ENCODE measurements at regions not wholly inside any gene's neighbourhood (a gene's known extent, or its start where the extent isn't known, plus 50 kb on each side); places are given as distances from the start of the nearest gene placed in this dataset.

GRCh38 chr3:154571553-154572226, 141.7 kb upstream of the GPR149 start:
- Mint-ChIP-seq H3K9me3 (peaks cover 14% of the 10 kb centered on the region), H3K4me1 (ENCODE audit: low read depth) (no peaks in the 10 kb centered on the region), H3K27me3 (no peaks in the 10 kb centered on the region), H3K36me3 (ENCODE audit: low read depth) (no peaks in the 10 kb centered on the region), H3K4me3 (no peak overlapping the region), H3K27ac (no peak overlapping the region)
- POLR2A ChIA-PET: no interaction called here
- TF ChIP-seq CTCF (IDR thresholded peaks at IDR 0.05): no peak
- ATAC-seq: no peak
- CTCF ChIA-PET: interaction anchor here (0.7 kb wide), 1 partner anchor 349 kb away, joined by 3 read pairs; no protein-coding TSS in a partner anchor
- DNase-seq: no peak
- intact Hi-C loops (cut with micrococcal nuclease): no loop called here

GRCh38 chr3:154568064-154568463, 138.1 kb upstream of the GPR149 start:
- TF ChIP-seq CTCF (IDR thresholded peaks at IDR 0.05): no peak
- POLR2A ChIA-PET: no interaction called here
- DNase-seq: no peak
- intact Hi-C loops (cut with micrococcal nuclease): no loop called here
- Mint-ChIP-seq H3K9me3 (peaks cover 2% of the 10 kb centered on the region), H3K27me3 (no peaks in the 10 kb centered on the region), H3K36me3 (ENCODE audit: low read depth) (no peaks in the 10 kb centered on the region), H3K27ac (no peak overlapping the region), H3K4me3 (no peak overlapping the region), H3K4me1 (ENCODE audit: low read depth) (no peaks in the 10 kb centered on the region)
- no peak for ATAC-seq
- CTCF ChIA-PET: no interaction called here

- TF ChIP-seq CTCF (IDR thresholded peaks at IDR 0.05): no peak
- no peaks in the 10 kb centered on the region for H3K4me1 Mint-ChIP-seq (ENCODE audit: low read depth)
- H3K4me3 Mint-ChIP-seq: no peak overlapping the region
- no peaks in the 10 kb centered on the region for H3K9me3 Mint-ChIP-seq
- no peaks in the 10 kb centered on the region for H3K36me3 Mint-ChIP-seq (ENCODE audit: low read depth)
- no peak for ATAC-seq
- intact Hi-C loops (cut with micrococcal nuclease): no loop called here
- ChIA-PET CTCF (no interaction called here), POLR2A (no interaction called here)
- H3K27ac Mint-ChIP-seq: no peak overlapping the region
- DNase-seq: no peak
- H3K27me3 Mint-ChIP-seq: peaks cover 1% of the 10 kb centered on the region
Measured at GRCh38 chr3:154559623-154560022, 129.6 kb upstream of the GPR149 start.

GRCh38 chr3:154552338-154552737, 122.3 kb upstream of the GPR149 start:
- ChIA-PET CTCF (no interaction called here), POLR2A (no interaction called here)
- Mint-ChIP-seq H3K27ac (no peak overlapping the region), H3K36me3 (ENCODE audit: low read depth) (no peaks in the 10 kb centered on the region), H3K4me3 (no peak overlapping the region), H3K27me3 (no peaks in the 10 kb centered on the region), H3K4me1 (ENCODE audit: low read depth) (no peaks in the 10 kb centered on the region), H3K9me3 (no peaks in the 10 kb centered on the region)
- no peak for DNase-seq
- TF ChIP-seq CTCF (IDR thresholded peaks at IDR 0.05): no peak
- ATAC-seq: no peak
- intact Hi-C loops (cut with micrococcal nuclease): no loop called here

GRCh38 chr3:154549391-154549790, 119.4 kb upstream of the GPR149 start:
- TF ChIP-seq CTCF (IDR thresholded peaks at IDR 0.05): no peak
- intact Hi-C loops (cut with micrococcal nuclease): no loop called here
- ATAC-seq: no peak
- no peak overlapping the region for H3K27ac Mint-ChIP-seq
- no peaks in the 10 kb centered on the region for H3K9me3 Mint-ChIP-seq
- no peaks in the 10 kb centered on the region for H3K4me1 Mint-ChIP-seq (ENCODE audit: low read depth)
- no peak overlapping the region for H3K4me3 Mint-ChIP-seq
- no peaks in the 10 kb centered on the region for H3K27me3 Mint-ChIP-seq
- CTCF ChIA-PET: no interaction called here
- DNase-seq: no peak
- POLR2A ChIA-PET: no interaction called here
- no peaks in the 10 kb centered on the region for H3K36me3 Mint-ChIP-seq (ENCODE audit: low read depth)

Data from activated CD8-positive, alpha-beta T cell treated with anti-CD3 and anti-CD28 coated beads for 36 hours (primary cell).